Ishikawa (cell line): ENCODE measurements at regions not wholly inside any gene's neighbourhood (a gene's known extent, or its start where the extent isn't known, plus 50 kb on each side); places are given as distances from the start of the nearest gene placed in this dataset.

Experiments
- CEBPB ChIP-seq: IDR thresholded peaks from 2 replicates; pipeline ENCODE4 v1.6.1; 2012
- CREB1 ChIP-seq: IDR thresholded peaks from 2 replicates; pipeline ENCODE4 v1.6.1; 2012; ENCODE audit warnings: low read depth
- EGR1 ChIP-seq: IDR thresholded peaks from 2 replicates; pipeline ENCODE4 v1.6.1; 2012
- EP300 ChIP-seq: IDR thresholded peaks from 2 replicates; pipeline ENCODE4 v1.6.1; 2012; ENCODE audit warnings: borderline replicate concordance
- FOXM1 ChIP-seq: IDR thresholded peaks from 2 replicates; pipeline ENCODE4 v1.6.1; 2012; ENCODE audit warnings: low read depth, borderline replicate concordance
- MAX ChIP-seq: IDR thresholded peaks from 2 replicates; pipeline ENCODE4 v1.6.1; 2012
- NFIC ChIP-seq: IDR thresholded peaks from 2 replicates; pipeline ENCODE4 v1.6.1; 2012
- RAD21 ChIP-seq: IDR thresholded peaks from 2 replicates; pipeline ENCODE4 v1.6.1; 2012; ENCODE audit warnings: low read depth
- TAF1 ChIP-seq: IDR thresholded peaks from 2 replicates; pipeline ENCODE4 v1.6.1; 2012; ENCODE audit warnings: low read depth, mild to moderate bottlenecking
- TCF12 ChIP-seq: IDR thresholded peaks from 2 replicates; pipeline ENCODE4 v1.6.1; 2012; ENCODE audit warnings: low read depth
- TEAD4 ChIP-seq: IDR thresholded peaks from 2 replicates; pipeline ENCODE4 v1.6.1; 2012
- YY1 ChIP-seq: IDR thresholded peaks from 2 replicates; pipeline ENCODE4 v1.6.1; 2012; ENCODE audit warnings: low read depth
- ZBTB7A ChIP-seq: IDR thresholded peaks from 2 replicates; pipeline ENCODE4 v1.6.1; 2012; ENCODE audit warnings: low read depth
- TF ChIP-seq, protein P1 (sequence below): IDR thresholded peaks from 2 replicates; pipeline ENCODE4 v1.6.1; 2012
- TF ChIP-seq, protein P2 (sequence below): IDR thresholded peaks from 2 replicates; pipeline ENCODE4 v1.6.1; 2012; ENCODE audit warnings: low read depth, mild to moderate bottlenecking

DNA sequence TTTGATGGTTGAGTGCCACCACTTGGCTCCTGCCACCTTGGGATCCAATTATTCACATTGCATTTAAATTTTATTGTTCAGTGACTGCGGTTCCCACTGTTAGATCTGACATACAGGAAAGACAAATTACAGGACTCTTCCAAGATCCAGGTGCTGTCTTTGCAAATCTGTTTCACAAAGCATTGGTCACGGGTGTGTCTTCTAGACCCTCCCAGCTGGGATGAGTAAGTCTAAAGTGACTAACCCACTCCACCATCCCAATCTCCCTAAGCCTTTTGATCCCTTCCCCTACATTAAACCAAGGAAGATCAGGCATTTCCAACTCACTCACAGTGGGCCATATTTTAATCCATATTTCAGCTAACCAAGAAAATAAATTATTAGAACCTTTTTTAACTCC, 1016.3 kb upstream of the CTNND2 start:
- no peak for TF ChIP-seq CEBPB

DNA sequence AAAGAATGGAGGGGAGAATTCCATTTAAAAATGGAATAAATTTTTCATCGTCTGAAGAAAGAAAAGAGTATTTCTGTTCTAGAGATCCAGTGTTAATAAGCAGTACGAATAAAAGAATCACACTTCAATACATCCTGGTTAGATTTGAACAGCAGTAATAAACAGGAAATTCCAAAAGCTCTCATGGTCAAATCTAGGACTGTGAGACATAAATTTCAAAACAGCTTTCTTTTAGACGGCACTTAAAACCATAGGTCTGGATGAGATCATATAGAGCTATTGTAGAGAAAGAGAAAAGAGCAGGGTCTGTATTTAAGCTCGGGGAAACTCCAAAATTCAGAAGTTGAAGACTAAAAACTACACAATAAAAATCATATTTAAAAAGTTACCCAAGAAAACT, 1006.9 kb upstream of the CTNND2 start:
- TF ChIP-seq EP300 (no peak), EGR1 (no peak), CREB1 (no peak), YY1 (no peak), TCF12 (no peak), ZBTB7A (no peak), MAX (no peak), TEAD4 (no peak), RAD21 (no peak), TAF1 (no peak), NFIC (no peak), CEBPB (no peak), FOXM1 (no peak)
- TF ChIP-seq, protein P1, sequence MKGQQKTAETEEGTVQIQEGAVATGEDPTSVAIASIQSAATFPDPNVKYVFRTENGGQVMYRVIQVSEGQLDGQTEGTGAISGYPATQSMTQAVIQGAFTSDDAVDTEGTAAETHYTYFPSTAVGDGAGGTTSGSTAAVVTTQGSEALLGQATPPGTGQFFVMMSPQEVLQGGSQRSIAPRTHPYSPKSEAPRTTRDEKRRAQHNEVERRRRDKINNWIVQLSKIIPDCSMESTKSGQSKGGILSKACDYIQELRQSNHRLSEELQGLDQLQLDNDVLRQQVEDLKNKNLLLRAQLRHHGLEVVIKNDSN: no peak
- TF ChIP-seq, protein P2, sequence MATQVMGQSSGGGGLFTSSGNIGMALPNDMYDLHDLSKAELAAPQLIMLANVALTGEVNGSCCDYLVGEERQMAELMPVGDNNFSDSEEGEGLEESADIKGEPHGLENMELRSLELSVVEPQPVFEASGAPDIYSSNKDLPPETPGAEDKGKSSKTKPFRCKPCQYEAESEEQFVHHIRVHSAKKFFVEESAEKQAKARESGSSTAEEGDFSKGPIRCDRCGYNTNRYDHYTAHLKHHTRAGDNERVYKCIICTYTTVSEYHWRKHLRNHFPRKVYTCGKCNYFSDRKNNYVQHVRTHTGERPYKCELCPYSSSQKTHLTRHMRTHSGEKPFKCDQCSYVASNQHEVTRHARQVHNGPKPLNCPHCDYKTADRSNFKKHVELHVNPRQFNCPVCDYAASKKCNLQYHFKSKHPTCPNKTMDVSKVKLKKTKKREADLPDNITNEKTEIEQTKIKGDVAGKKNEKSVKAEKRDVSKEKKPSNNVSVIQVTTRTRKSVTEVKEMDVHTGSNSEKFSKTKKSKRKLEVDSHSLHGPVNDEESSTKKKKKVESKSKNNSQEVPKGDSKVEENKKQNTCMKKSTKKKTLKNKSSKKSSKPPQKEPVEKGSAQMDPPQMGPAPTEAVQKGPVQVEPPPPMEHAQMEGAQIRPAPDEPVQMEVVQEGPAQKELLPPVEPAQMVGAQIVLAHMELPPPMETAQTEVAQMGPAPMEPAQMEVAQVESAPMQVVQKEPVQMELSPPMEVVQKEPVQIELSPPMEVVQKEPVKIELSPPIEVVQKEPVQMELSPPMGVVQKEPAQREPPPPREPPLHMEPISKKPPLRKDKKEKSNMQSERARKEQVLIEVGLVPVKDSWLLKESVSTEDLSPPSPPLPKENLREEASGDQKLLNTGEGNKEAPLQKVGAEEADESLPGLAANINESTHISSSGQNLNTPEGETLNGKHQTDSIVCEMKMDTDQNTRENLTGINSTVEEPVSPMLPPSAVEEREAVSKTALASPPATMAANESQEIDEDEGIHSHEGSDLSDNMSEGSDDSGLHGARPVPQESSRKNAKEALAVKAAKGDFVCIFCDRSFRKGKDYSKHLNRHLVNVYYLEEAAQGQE: no peak

GRCh38 chr5:12910641-12911040, 1006.4 kb upstream of the CTNND2 start:
- TF ChIP-seq RAD21 (no peak), FOXM1 (no peak), YY1 (no peak), CREB1 (no peak), EP300 (no peak), TEAD4 (no peak), MAX (no peak), ZBTB7A (no peak), CEBPB (no peak), TAF1 (no peak), NFIC (no peak)
- TF ChIP-seq, protein P1: no peak
- TF ChIP-seq, protein P2: no peak

GRCh38 chr5:12902611-12903010, 998.4 kb upstream of the CTNND2 start:
- no peak for TF ChIP-seq FOXM1
- no peak for TF ChIP-seq MAX
- no peak for TF ChIP-seq ZBTB7A
- TF ChIP-seq TEAD4: no peak
- TF ChIP-seq YY1: no peak
- TF ChIP-seq CEBPB: no peak
- no peak for TF ChIP-seq EP300
- no peak for TF ChIP-seq RAD21
- TF ChIP-seq, protein P2: no peak
- no peak for TF ChIP-seq EGR1
- TF ChIP-seq CREB1: no peak
- TF ChIP-seq, protein P1: no peak
- no peak for TF ChIP-seq TCF12
- no peak for TF ChIP-seq NFIC
- no peak for TF ChIP-seq TAF1
